Rectal smooth muscle tissue (tissue), 1 donor: ENCODE measurements at regions not wholly inside any gene's neighbourhood (a gene's known extent, or its start where the extent isn't known, plus 50 kb on each side); places are given as distances from the start of the nearest gene placed in this dataset.

Source experiments
- H3K27ac ChIP-seq: one replicate; pipeline ENCODE4 v1.7.0; 2013; ENCODE audit warnings: low read depth, low read length, inconsistent platforms
- H3K27me3 ChIP-seq: one replicate; pipeline ENCODE4 v1.7.0; 2013; ENCODE audit warnings: low read length; ENCODE audit not compliant: control insufficient read depth, insufficient read depth
- H3K36me3 ChIP-seq: one replicate; pipeline ENCODE4 v1.7.0; 2013; ENCODE audit warnings: low read length; ENCODE audit not compliant: control insufficient read depth, insufficient read depth
- H3K4me1 ChIP-seq: one replicate; pipeline ENCODE4 v1.7.0; 2013; ENCODE audit warnings: low read length; ENCODE audit not compliant: control insufficient read depth, insufficient read depth
- H3K4me3 ChIP-seq: one replicate; pipeline ENCODE4 v1.7.0; 2013; ENCODE audit warnings: low read length
- H3K9ac ChIP-seq: one replicate; pipeline ENCODE4 v1.7.0; 2013; ENCODE audit warnings: low read length

- no peaks in the 10 kb centered on the region for H3K27me3 ChIP-seq
- no peak overlapping the region for H3K9ac ChIP-seq
- H3K36me3 ChIP-seq, result no peaks in the 10 kb centered on the region
- no peak overlapping the region for H3K27ac ChIP-seq
- no peak overlapping the region for H3K4me3 ChIP-seq
- H3K4me1 ChIP-seq, result peaks cover 3% of the 10 kb centered on the region
Observed at GRCh38 chr22:27171212-27171611, 513.8 kb downstream of the MIAT start.

- Histone ChIP-seq H3K27me3 (no peaks in the 10 kb centered on the region), H3K27ac (no peak overlapping the region), H3K36me3 (no peaks in the 10 kb centered on the region), H3K4me3 (no peak overlapping the region), H3K9ac (no peak overlapping the region), H3K4me1 (peaks cover 3% of the 10 kb centered on the region)
Observed at GRCh38 chr22:27173530-27173929, 516.1 kb downstream of the MIAT start.

- Histone ChIP-seq H3K27ac (no peak overlapping the region), H3K27me3 (no peaks in the 10 kb centered on the region), H3K9ac (no peak overlapping the region), H3K4me1 (peaks cover under 1% of the 10 kb centered on the region), H3K4me3 (no peak overlapping the region), H3K36me3 (no peaks in the 10 kb centered on the region)
Observed at GRCh38 chr22:27175021-27175838, 517.8 kb downstream of the MIAT start.

- H3K4me1 ChIP-seq, result no peaks in the 10 kb centered on the region
- H3K4me3 ChIP-seq, result no peak overlapping the region
- no peaks in the 10 kb centered on the region for H3K27me3 ChIP-seq
- no peak overlapping the region for H3K9ac ChIP-seq
- H3K27ac ChIP-seq, result no peak overlapping the region
- no peaks in the 10 kb centered on the region for H3K36me3 ChIP-seq
Observed at GRCh38 chr22:27175974-27176373, 518.6 kb downstream of the MIAT start.

- Histone ChIP-seq H3K27me3 (no peaks in the 10 kb centered on the region), H3K9ac (no peak overlapping the region)
Observed at GRCh38 chr22:27179161-27179560, 521.8 kb downstream of the MIAT start.

GRCh38 chr22:27181537-27181936 lies 524.1 kb downstream of the MIAT start:
- no peaks in the 10 kb centered on the region for H3K4me1 ChIP-seq
- H3K4me3 ChIP-seq, result no peak overlapping the region
- H3K27me3 ChIP-seq, result no peaks in the 10 kb centered on the region
- H3K36me3 ChIP-seq, result no peaks in the 10 kb centered on the region
- no peak overlapping the region for H3K27ac ChIP-seq
- no peak overlapping the region for H3K9ac ChIP-seq

More at GRCh38 chr22:27179161-27179560, 521.8 kb downstream of the MIAT start:
- no peaks in the 10 kb centered on the region for H3K4me1 ChIP-seq
- no peak overlapping the region for H3K4me3 ChIP-seq
- no peak overlapping the region for H3K27ac ChIP-seq
- H3K36me3 ChIP-seq, result no peaks in the 10 kb centered on the region

GRCh38 chr22:27183474-27183873 lies 526.1 kb downstream of the MIAT start:
- H3K4me1 ChIP-seq, result no peaks in the 10 kb centered on the region
- H3K9ac ChIP-seq, result no peak overlapping the region
- H3K27me3 ChIP-seq, result no peaks in the 10 kb centered on the region
- no peaks in the 10 kb centered on the region for H3K36me3 ChIP-seq
- no peak overlapping the region for H3K27ac ChIP-seq
- H3K4me3 ChIP-seq, result no peak overlapping the region

GRCh38 chr22:27185099-27185709 lies 527.8 kb downstream of the MIAT start:
- no peak overlapping the region for H3K4me3 ChIP-seq

GRCh38 chr22:27185760-27186302 lies 528.4 kb downstream of the MIAT start:
- H3K4me3 ChIP-seq, result no peak overlapping the region
- H3K27ac ChIP-seq, result no peak overlapping the region
- no peaks in the 10 kb centered on the region for H3K4me1 ChIP-seq
- H3K9ac ChIP-seq, result no peak overlapping the region
- H3K36me3 ChIP-seq, result no peaks in the 10 kb centered on the region
- H3K27me3 ChIP-seq, result no peaks in the 10 kb centered on the region

More at GRCh38 chr22:27185099-27185709, 527.8 kb downstream of the MIAT start:
- Histone ChIP-seq H3K9ac (no peak overlapping the region), H3K27ac (no peak overlapping the region), H3K4me1 (no peaks in the 10 kb centered on the region), H3K36me3 (no peaks in the 10 kb centered on the region), H3K27me3 (no peaks in the 10 kb centered on the region)

GRCh38 chr22:27186643-27187042 lies 529.3 kb downstream of the MIAT start:
- no peak overlapping the region for H3K4me3 ChIP-seq
- no peak overlapping the region for H3K9ac ChIP-seq
- H3K27me3 ChIP-seq, result no peaks in the 10 kb centered on the region

GRCh38 chr22:27192135-27192829 lies 534.9 kb downstream of the MIAT start:
- Histone ChIP-seq H3K27me3 (no peaks in the 10 kb centered on the region), H3K4me1 (peaks cover 7% of the 10 kb centered on the region), H3K9ac (no peak overlapping the region), H3K27ac (no peak overlapping the region), H3K4me3 (no peak overlapping the region), H3K36me3 (no peaks in the 10 kb centered on the region)

More at GRCh38 chr22:27186643-27187042, 529.3 kb downstream of the MIAT start:
- H3K27ac ChIP-seq, result no peak overlapping the region
- H3K36me3 ChIP-seq, result no peaks in the 10 kb centered on the region
- no peaks in the 10 kb centered on the region for H3K4me1 ChIP-seq

GRCh38 chr22:27193215-27193614 lies 535.8 kb downstream of the MIAT start:
- H3K4me1 ChIP-seq, result peaks cover 7% of the 10 kb centered on the region
- no peak overlapping the region for H3K27ac ChIP-seq
- no peak overlapping the region for H3K9ac ChIP-seq
- H3K27me3 ChIP-seq, result no peaks in the 10 kb centered on the region
- H3K36me3 ChIP-seq, result no peaks in the 10 kb centered on the region
- no peak overlapping the region for H3K4me3 ChIP-seq
